ENCODE measurements at regions not wholly inside any gene's neighbourhood (a gene's known extent, or its start where the extent isn't known, plus 50 kb on each side); places are given as distances from the start of the nearest gene placed in this dataset.

DNA sequence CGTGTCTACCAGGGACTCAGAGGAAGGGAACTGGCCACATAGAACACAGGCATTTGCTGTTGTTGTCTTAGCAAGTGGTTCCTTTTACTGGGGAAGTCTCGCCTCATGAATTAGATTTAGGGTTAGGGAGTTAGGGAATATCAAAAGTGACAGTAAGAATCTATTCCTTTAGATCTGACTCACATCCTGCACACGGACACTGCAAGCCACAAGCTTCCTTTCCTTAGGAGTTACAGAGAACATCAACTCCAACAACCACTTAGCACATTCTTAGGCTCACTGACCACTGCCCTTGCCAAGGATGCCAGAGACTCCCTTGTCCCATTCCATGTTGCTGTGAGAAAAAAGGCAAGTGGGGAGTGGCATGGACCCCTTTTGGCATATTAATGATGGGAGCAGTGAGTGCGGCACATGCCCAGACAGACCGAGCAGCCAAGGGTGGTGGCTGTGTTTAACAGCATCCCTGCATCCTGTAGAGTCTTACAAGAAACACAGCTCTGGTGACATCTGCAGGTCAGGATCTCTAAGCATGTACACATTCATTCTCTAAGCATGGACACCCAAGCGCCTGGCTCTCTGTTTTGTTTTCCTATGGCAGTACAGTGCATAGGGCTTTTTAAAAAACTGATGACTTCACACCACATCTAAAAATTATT, 745.6 kb upstream of the RAB6C start:
- Histone ChIP-seq H3K4me2 (no peak overlapping the region), H3K9me2 (ENCODE audit: insufficient read depth) (no peaks in the 10 kb centered on the region), H3K27me3 (ENCODE audit: insufficient read depth, low read depth) (peaks cover 29% of the 10 kb centered on the region; the same call in 1 of the 2 replicates), H4K20me1 (ENCODE audit: insufficient read depth) (no peaks in the 10 kb centered on the region), H3K79me2 (ENCODE audit: low read depth) (no peaks in the 10 kb centered on the region), H3K9me3 (ENCODE audit: insufficient read depth, low read depth) (no peaks in the 10 kb centered on the region), H3K4me1 (replicated peaks; ENCODE audit: insufficient read depth) (no peaks in the 10 kb centered on the region), H3K4me3 (no peak overlapping the region), H3K27ac (no peak overlapping the region), H3F3A (ENCODE audit: insufficient read depth, low read depth) (no peaks in the 10 kb centered on the region), H3K36me3 (ENCODE audit: low read depth) (no peaks in the 10 kb centered on the region), H2AFZ (no peak overlapping the region)
- POLR2A ChIA-PET (ENCODE audit: unreplicated experiment), result no interaction called here
- TF ChIP-seq EZH2 (IDR thresholded peaks at IDR 0.05; ENCODE audit: low read depth), result no peak
- TF ChIP-seq CTCF (conservative IDR thresholded peaks at IDR 0.05), result no peak
- DNase-seq, result no peak
- BruUV-seq (replicated peaks), result no TSS peak
- CTCF ChIA-PET, result no interaction called here
- intact Hi-C loops (cut with micrococcal nuclease; ENCODE audit: unreplicated experiment), result no loop called here

DNA sequence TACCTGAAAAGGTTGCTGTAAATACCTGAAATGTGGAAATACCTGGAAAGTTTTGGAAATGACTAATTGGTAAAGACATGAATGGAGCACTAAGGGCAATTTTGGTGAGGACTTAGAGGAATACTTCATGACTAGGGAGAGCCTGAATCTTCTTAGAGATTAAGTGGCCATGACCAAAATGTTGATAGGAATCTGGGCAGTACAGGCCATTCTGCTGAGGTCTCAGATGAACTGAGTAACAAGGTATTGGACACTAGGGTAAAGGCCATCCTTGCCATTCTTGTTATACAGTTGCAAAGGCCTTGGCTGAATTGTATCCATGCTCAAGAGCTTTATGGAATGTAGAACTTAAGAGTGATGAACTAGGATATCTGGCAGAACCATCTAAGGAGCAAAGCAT, 742.9 kb upstream of the RAB6C start:
- Histone ChIP-seq H3K4me1 (replicated peaks; ENCODE audit: insufficient read depth) (no peaks in the 10 kb centered on the region), H3K9me3 (ENCODE audit: insufficient read depth, low read depth) (no peaks in the 10 kb centered on the region), H3K27me3 (ENCODE audit: insufficient read depth, low read depth) (peaks cover 23% of the 10 kb centered on the region; the same call in 1 of the 2 replicates), H3K36me3 (ENCODE audit: low read depth) (no peaks in the 10 kb centered on the region), H3K27ac (no peak overlapping the region), H3K9me2 (ENCODE audit: insufficient read depth) (no peaks in the 10 kb centered on the region), H2AFZ (no peak overlapping the region), H4K20me1 (ENCODE audit: insufficient read depth) (no peaks in the 10 kb centered on the region), H3K4me3 (no peak overlapping the region), H3K79me2 (ENCODE audit: low read depth) (no peaks in the 10 kb centered on the region), H3K4me2 (no peak overlapping the region), H3F3A (ENCODE audit: insufficient read depth, low read depth) (no peaks in the 10 kb centered on the region)
- ChIA-PET POLR2A (ENCODE audit: unreplicated experiment) (no interaction called here), CTCF (no interaction called here)
- intact Hi-C loops (cut with micrococcal nuclease; ENCODE audit: unreplicated experiment), result no loop called here
- no peak for TF ChIP-seq EZH2 (IDR thresholded peaks at IDR 0.05; ENCODE audit: low read depth)
- BruUV-seq (replicated peaks), result no TSS peak
- DNase-seq, result no peak

- H3K79me2 ChIP-seq (ENCODE audit: low read depth), result no peaks in the 10 kb centered on the region
- H3K27me3 ChIP-seq (ENCODE audit: insufficient read depth, low read depth), result peaks cover 9% of the 10 kb centered on the region
- H3K9me2 ChIP-seq (ENCODE audit: insufficient read depth), result no peaks in the 10 kb centered on the region
- DNase-seq, result no peak
- no peak overlapping the region for H3K4me3 ChIP-seq
- no peaks in the 10 kb centered on the region for H3K4me1 ChIP-seq (replicated peaks; ENCODE audit: insufficient read depth)
- H3F3A ChIP-seq (ENCODE audit: insufficient read depth, low read depth), result no peaks in the 10 kb centered on the region
- intact Hi-C loops (cut with micrococcal nuclease; ENCODE audit: unreplicated experiment), result no loop called here
- no peaks in the 10 kb centered on the region for H3K9me3 ChIP-seq (ENCODE audit: insufficient read depth, low read depth)
- BruUV-seq (replicated peaks), result no TSS peak
- H2AFZ ChIP-seq, result no peak overlapping the region
- ChIA-PET CTCF (no interaction called here), POLR2A (ENCODE audit: unreplicated experiment) (no interaction called here)
- TF ChIP-seq CTCF (conservative IDR thresholded peaks at IDR 0.05) (no peak), EZH2 (IDR thresholded peaks at IDR 0.05; ENCODE audit: low read depth) (no peak)
- H3K36me3 ChIP-seq (ENCODE audit: low read depth), result no peaks in the 10 kb centered on the region
- no peak overlapping the region for H3K27ac ChIP-seq
- no peaks in the 10 kb centered on the region for H4K20me1 ChIP-seq (ENCODE audit: insufficient read depth)
- no peak overlapping the region for H3K4me2 ChIP-seq
Measured at GRCh38 chr2:129237966-129238725, 741.3 kb upstream of the RAB6C start.
